HEK293 (cell line): ENCODE measurements at regions not wholly inside any gene's neighbourhood (a gene's known extent, or its start where the extent isn't known, plus 50 kb on each side); places are given as distances from the start of the nearest gene placed in this dataset.
A peak's percentile ranks its signal among the peaks of the same experiment; 100 is the strongest.

Source experiments
- CTCF ChIA-PET: fragments of 350-600 bp; formaldehyde crosslinking; extraction: SDS; loops from one replicate; lab custom pipeline; 2021; ENCODE audit warnings: antibody characterized with exemption; lab: Yijun Ruan, JAX
- POLR2A ChIA-PET: fragments of 300-600 bp; formaldehyde crosslinking; extraction: SDS; loops from one replicate; lab custom pipeline; 2020; ENCODE audit warnings: antibody characterized with exemption, inconsistent platforms; lab: Yijun Ruan, JAX
- H3K27ac ChIP-seq: fragments of 200-500 bp; sonication (Bioruptor generic); 2 replicates; pipeline ENCODE4 v1.5.1; 2014; ENCODE audit warnings: low read depth, low read length, control low read depth, inconsistent platforms; ENCODE audit errors: extremely low read depth
- H3K36me3 ChIP-seq, 2 experiments: fragments of 200-500 bp in 1 of 2; sonication (Bioruptor generic) in 1 of 2; 1 replicate in 1 of 2; 2 replicates in 1 of 2; pipeline ENCODE4 v1.5.1; 2014 to 2017; ENCODE audit warnings: inconsistent platforms in 2 of 2, low read length in 2 of 2; ENCODE audit not compliant: control insufficient read depth in 2 of 2, insufficient read depth in 1 of 2
- H3K4me1 ChIP-seq: fragments of 200-500 bp; sonication (Bioruptor generic); 2 replicates; pipeline ENCODE4 v1.5.1; 2014; ENCODE audit warnings: mild to moderate bottlenecking, low read length, inconsistent platforms; ENCODE audit not compliant: control insufficient read depth, insufficient read depth
- H3K4me3 ChIP-seq: 2 replicates; pipeline ENCODE4 v1.5.1; 2011; ENCODE audit warnings: low read depth, mild to moderate bottlenecking, control low read depth, low read length, moderate library complexity
- H3K9me3 ChIP-seq: fragments of 200-500 bp; sonication (Bioruptor generic); 2 replicates; pipeline ENCODE4 v1.5.1; 2014; ENCODE audit warnings: low read depth, low read length, inconsistent platforms; ENCODE audit not compliant: control insufficient read depth, insufficient read depth
- KLF8 ChIP-seq: fragments of 450-650 bp; formaldehyde crosslinking; IDR thresholded peaks from 2 replicates; pipeline ENCODE4 v1.5.1; 2016; ENCODE audit warnings: missing biosample characterization, missing genetic modification characterization
- SCRT1 ChIP-seq: fragments of 450-650 bp; formaldehyde crosslinking; IDR thresholded peaks from 2 replicates; pipeline ENCODE4 v1.5.1; 2016; ENCODE audit warnings: missing biosample characterization, missing genetic modification characterization, borderline replicate concordance
- ZBTB10 ChIP-seq: fragments of 450-650 bp; formaldehyde crosslinking; IDR thresholded peaks from 2 replicates; pipeline ENCODE4 v1.5.1; 2016; ENCODE audit warnings: missing biosample characterization, missing genetic modification characterization
- ZFHX2 ChIP-seq: fragments of 450-650 bp; formaldehyde crosslinking; conservative IDR thresholded peaks from 2 replicates; pipeline ENCODE4 v1.5.1; 2016; ENCODE audit warnings: missing biosample characterization, missing genetic modification characterization
- ZNF140 ChIP-seq: fragments of 450-650 bp; formaldehyde crosslinking; IDR thresholded peaks from 2 replicates; pipeline ENCODE4 v1.5.1; 2016; ENCODE audit warnings: missing biosample characterization, missing genetic modification characterization
- ZNF211 ChIP-seq: fragments of 450-650 bp; formaldehyde crosslinking; IDR thresholded peaks from 2 replicates; pipeline ENCODE4 v1.5.1; 2016; ENCODE audit warnings: low read depth, missing biosample characterization, missing genetic modification characterization
- ZNF280C ChIP-seq: fragments of 450-650 bp; formaldehyde crosslinking; IDR thresholded peaks from 2 replicates; pipeline ENCODE4 v1.5.1; 2016; ENCODE audit warnings: missing biosample characterization, missing genetic modification characterization
- ZNF398 ChIP-seq: fragments of 450-650 bp; formaldehyde crosslinking; IDR thresholded peaks from 2 replicates; pipeline ENCODE4 v1.5.1; 2017; ENCODE audit warnings: missing biosample characterization, missing genetic modification characterization
- ZNF521 ChIP-seq: fragments of 450-650 bp; formaldehyde crosslinking; IDR thresholded peaks from 2 replicates; pipeline ENCODE4 v1.5.1; 2017; ENCODE audit warnings: missing biosample characterization, mild to moderate bottlenecking, missing genetic modification characterization
- ZNF561 ChIP-seq: fragments of 450-650 bp; IDR thresholded peaks from 2 replicates; pipeline ENCODE4 v1.5.1; 2018; ENCODE audit warnings: missing biosample characterization, missing genetic modification characterization, borderline replicate concordance
- ZNF585B ChIP-seq: fragments of 450-650 bp; formaldehyde crosslinking; IDR thresholded peaks from 2 replicates; pipeline ENCODE4 v1.5.1; 2016; ENCODE audit warnings: missing biosample characterization, missing genetic modification characterization
- ZNF610 ChIP-seq: fragments of 450-650 bp; formaldehyde crosslinking; IDR thresholded peaks from 2 replicates; pipeline ENCODE4 v1.5.1; 2016; ENCODE audit warnings: missing biosample characterization, missing genetic modification characterization, borderline replicate concordance
- ZNF621 ChIP-seq: fragments of 450-650 bp; formaldehyde crosslinking; IDR thresholded peaks from 2 replicates; pipeline ENCODE4 v1.5.1; 2017; ENCODE audit warnings: missing biosample characterization, missing genetic modification characterization
- ZNF654 ChIP-seq: fragments of 450-650 bp; formaldehyde crosslinking; IDR thresholded peaks from 2 replicates; pipeline ENCODE4 v1.5.1; 2016; ENCODE audit warnings: low read depth, missing biosample characterization, missing genetic modification characterization
- ZNF792 ChIP-seq: fragments of 450-650 bp; formaldehyde crosslinking; IDR thresholded peaks from 2 replicates; pipeline ENCODE4 v1.5.1; 2016; ENCODE audit warnings: missing biosample characterization, missing genetic modification characterization
- TF ChIP-seq, protein P1 (sequence below): fragments of 450-650 bp; formaldehyde crosslinking; IDR thresholded peaks from 2 replicates; pipeline ENCODE4 v1.5.1; 2016; ENCODE audit warnings: missing biosample characterization, missing genetic modification characterization, low read depth
- TF ChIP-seq, protein P2 (sequence below): fragments of 450-650 bp; IDR thresholded peaks from 2 replicates; pipeline ENCODE4 v1.5.1; 2018; ENCODE audit warnings: missing biosample characterization, mild to moderate bottlenecking, missing genetic modification characterization

- no peaks in the 10 kb centered on the region for H3K36me3 ChIP-seq
- no peak overlapping the region for H3K4me3 ChIP-seq
- TF ChIP-seq ZNF792 (tag by site-specific recombination) (no peak), ZBTB10 (tag by site-specific recombination) (no peak), ZNF585B (no peak), ZNF621 (tag by site-specific recombination) (no peak), ZNF654 (tag by site-specific recombination) (peak; percentile 21; the same call in 1 of the 2 replicates), ZNF280C (no peak), SCRT1 (tag by site-specific recombination) (0 out of 2 replicates have a peak, but pooled peaks have one; percentile 28), ZNF211 (tag by site-specific recombination) (no peak)
- TF ChIP-seq, all 188 proteins: peak for 2
- ChIA-PET CTCF (interaction anchor here (0.6 to 1.8 kb wide), 18 partner anchors 8 to 1447 kb away, joined by 3 to 18 read pairs (median 3); no protein-coding TSS in a partner anchor), POLR2A (interaction anchor here (0.6 kb wide), 1 partner anchor 30 kb away, joined by 3 read pairs; no protein-coding TSS in a partner anchor)
- no peaks in the 10 kb centered on the region for H3K4me1 ChIP-seq
- H3K9me3 ChIP-seq = no peaks in the 10 kb centered on the region
- no peak overlapping the region for H3K27ac ChIP-seq
Observed at GRCh38 chr10:90148116-90148855, 446.9 kb downstream of the KIF20B start.

- CTCF ChIA-PET = interaction anchor here (0.6 to 0.9 kb wide), 3 partner anchors 25 to 108 kb away, joined by 3 read pairs; no protein-coding TSS in a partner anchor
- no peak overlapping the region for H3K27ac ChIP-seq
- H3K4me3 ChIP-seq = no peak overlapping the region
- H3K36me3 ChIP-seq = no peaks in the 10 kb centered on the region
- no peaks in the 10 kb centered on the region for H3K9me3 ChIP-seq
- POLR2A ChIA-PET = no interaction called here
- no peaks in the 10 kb centered on the region for H3K4me1 ChIP-seq
- TF ChIP-seq ZNF610 (tag by site-specific recombination) (no peak), KLF8 (tag by site-specific recombination) (no peak), ZNF521 (no peak), ZNF140 (no peak), ZNF398 (no peak), ZNF561 (tag by site-specific recombination) (no peak), SCRT1 (tag by site-specific recombination) (no peak), ZFHX2 (no peak), ZBTB10 (tag by site-specific recombination) (no peak)
- TF ChIP-seq, protein P1, sequence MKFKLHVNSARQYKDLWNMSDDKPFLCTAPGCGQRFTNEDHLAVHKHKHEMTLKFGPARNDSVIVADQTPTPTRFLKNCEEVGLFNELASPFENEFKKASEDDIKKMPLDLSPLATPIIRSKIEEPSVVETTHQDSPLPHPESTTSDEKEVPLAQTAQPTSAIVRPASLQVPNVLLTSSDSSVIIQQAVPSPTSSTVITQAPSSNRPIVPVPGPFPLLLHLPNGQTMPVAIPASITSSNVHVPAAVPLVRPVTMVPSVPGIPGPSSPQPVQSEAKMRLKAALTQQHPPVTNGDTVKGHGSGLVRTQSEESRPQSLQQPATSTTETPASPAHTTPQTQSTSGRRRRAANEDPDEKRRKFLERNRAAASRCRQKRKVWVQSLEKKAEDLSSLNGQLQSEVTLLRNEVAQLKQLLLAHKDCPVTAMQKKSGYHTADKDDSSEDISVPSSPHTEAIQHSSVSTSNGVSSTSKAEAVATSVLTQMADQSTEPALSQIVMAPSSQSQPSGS = no peak
- TF ChIP-seq, protein P2, sequence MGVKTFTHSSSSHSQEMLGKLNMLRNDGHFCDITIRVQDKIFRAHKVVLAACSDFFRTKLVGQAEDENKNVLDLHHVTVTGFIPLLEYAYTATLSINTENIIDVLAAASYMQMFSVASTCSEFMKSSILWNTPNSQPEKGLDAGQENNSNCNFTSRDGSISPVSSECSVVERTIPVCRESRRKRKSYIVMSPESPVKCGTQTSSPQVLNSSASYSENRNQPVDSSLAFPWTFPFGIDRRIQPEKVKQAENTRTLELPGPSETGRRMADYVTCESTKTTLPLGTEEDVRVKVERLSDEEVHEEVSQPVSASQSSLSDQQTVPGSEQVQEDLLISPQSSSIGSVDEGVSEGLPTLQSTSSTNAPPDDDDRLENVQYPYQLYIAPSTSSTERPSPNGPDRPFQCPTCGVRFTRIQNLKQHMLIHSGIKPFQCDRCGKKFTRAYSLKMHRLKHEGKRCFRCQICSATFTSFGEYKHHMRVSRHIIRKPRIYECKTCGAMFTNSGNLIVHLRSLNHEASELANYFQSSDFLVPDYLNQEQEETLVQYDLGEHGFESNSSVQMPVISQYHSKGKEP = no peak
Observed at GRCh38 chr10:90149563-90149962, 448.2 kb downstream of the KIF20B start.
